Caco-2 (cell line): ENCODE measurements at regions not wholly inside any gene's neighbourhood (a gene's known extent, or its start where the extent isn't known, plus 50 kb on each side); places are given as distances from the start of the nearest gene placed in this dataset.

Experiments used
- BruUV-seq: library from RNA; stranded (reverse); fragments of 400-500 nt; replicated peaks from 2 replicates; lab custom pipeline; 2021; lab: Mats Ljungman, UMichigan
- CTCF ChIA-PET: fragments of 300-600 bp; sonication (Branson Sonifier 250); formaldehyde crosslinking; loops from one replicate; lab custom pipeline; 2022; ENCODE audit warnings: antibody characterized with exemption; lab: Charles Lee
- POLR2A ChIA-PET: fragments of 300-600 bp; sonication (Branson Sonifier 250); formaldehyde crosslinking; loops from one replicate; lab custom pipeline; 2022; ENCODE audit warnings: antibody characterized with exemption; lab: Charles Lee
- DNase-seq, 2 experiments: peaks; one replicate each; pipeline versions ENCODE4 v3.0.0 to v3.0.0-alpha.2; 2020 to 2022
- H3K27me3 ChIP-seq: replicated peaks from 2 replicates; pipeline ENCODE4 v1.6.0; 2011; ENCODE audit warnings: low read length; ENCODE audit not compliant: control insufficient read depth, insufficient read depth
- H3K36me3 ChIP-seq: 2 replicates; pipeline ENCODE4 v1.5.1; 2011; ENCODE audit warnings: low read length; ENCODE audit not compliant: control insufficient read depth, insufficient read depth
- H3K4me1 ChIP-seq: fragments of 250-450 bp; sonication (Bioruptor Pico); 2 replicates; pipeline ENCODE4 v1.5.1; 2020; ENCODE audit warnings: mild to moderate bottlenecking
- H3K4me3 ChIP-seq: 2 replicates; pipeline ENCODE4 v1.5.1; 2011; ENCODE audit warnings: low read depth, mild to moderate bottlenecking, control low read depth, low read length
- H3K9me3 ChIP-seq: fragments of 250-450 bp; sonication (Bioruptor Pico); 2 replicates; pipeline ENCODE4 v1.5.1; 2020; ENCODE audit warnings: mild to moderate bottlenecking, moderate library complexity
- H3K27ac Mint-ChIP-seq: one replicate; pipeline ENCODE4 v1.8.0; 2022; ENCODE audit warnings: mixed read lengths; ENCODE audit not compliant: unreplicated experiment
- H3K27me3 Mint-ChIP-seq: one replicate; pipeline ENCODE4 v1.8.0; 2022; ENCODE audit warnings: mixed read lengths; ENCODE audit not compliant: insufficient read depth, unreplicated experiment
- H3K36me3 Mint-ChIP-seq: one replicate; pipeline ENCODE4 v1.8.0; 2022; ENCODE audit warnings: mild to moderate bottlenecking, mixed read lengths; ENCODE audit not compliant: insufficient read depth, unreplicated experiment
- H3K4me1 Mint-ChIP-seq: one replicate; pipeline ENCODE4 v1.8.0; 2022; ENCODE audit warnings: low read depth, mixed read lengths; ENCODE audit not compliant: unreplicated experiment
- H3K4me3 Mint-ChIP-seq: one replicate; pipeline ENCODE4 v1.8.0; 2022; ENCODE audit warnings: mild to moderate bottlenecking, moderate library complexity, mixed read lengths; ENCODE audit not compliant: unreplicated experiment
- H3K9me3 Mint-ChIP-seq: one replicate; pipeline ENCODE4 v1.8.0; 2022; ENCODE audit warnings: mixed read lengths; ENCODE audit not compliant: unreplicated experiment
- intact Hi-C: fragments of 100-400 bp; cut with micrococcal nuclease; formaldehyde crosslinking; loops from one replicate; pipeline ENCODE4 v1.10.0; 2022; ENCODE audit not compliant: unreplicated experiment
- TF ChIP-seq, protein P1 (sequence below), 2 experiments: fragments of 200-600 bp in 1 of 2; IDR thresholded peaks; 1 replicate in 1 of 2; 2 replicates in 1 of 2; pipeline versions ENCODE4 v1.5.1 to v1.8.0; 2011 to 2022; ENCODE audit warnings: antibody characterized with exemption in 1 of 2, control low read depth in 1 of 2, inconsistent platforms in 1 of 2, low read depth in 1 of 2, low read length in 1 of 2, mild to moderate bottlenecking in 1 of 2, moderate library complexity in 1 of 2; ENCODE audit not compliant: insufficient read depth in 1 of 2, severe bottlenecking in 1 of 2, unreplicated experiment in 1 of 2

DNA sequence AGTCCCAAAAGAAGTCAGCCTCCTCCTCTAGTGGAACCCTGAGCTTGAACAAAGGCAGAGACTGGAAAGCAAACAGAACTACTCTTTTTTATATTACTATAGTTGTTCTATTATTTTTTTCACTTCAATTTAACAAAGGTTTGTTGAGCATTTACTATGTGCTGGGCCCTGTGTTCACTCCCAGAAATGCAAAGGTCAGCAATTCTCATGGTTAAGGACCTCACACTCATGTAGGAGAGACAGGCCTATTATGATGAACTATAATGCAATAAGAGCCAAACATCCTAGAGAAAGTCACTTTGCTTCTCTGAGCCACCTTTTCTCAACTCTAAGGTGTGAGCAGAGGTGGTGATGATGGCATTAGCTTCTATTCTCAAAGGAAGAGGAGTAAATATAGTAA, 82.1 kb upstream of the ARHGEF3 start:
- Histone ChIP-seq H3K27me3 (no peaks in the 10 kb centered on the region), H3K4me1 (no peaks in the 10 kb centered on the region), H3K9me3 (no peaks in the 10 kb centered on the region), H3K4me3 (no peak overlapping the region), H3K36me3 (no peaks in the 10 kb centered on the region)
- Mint-ChIP-seq H3K4me3 (no peak overlapping the region), H3K36me3 (no peaks in the 10 kb centered on the region), H3K27me3 (no peaks in the 10 kb centered on the region), H3K9me3 (no peaks in the 10 kb centered on the region), H3K4me1 (no peaks in the 10 kb centered on the region), H3K27ac (no peak overlapping the region)
- POLR2A ChIA-PET = no interaction called here
- no peak for DNase-seq
- intact Hi-C loops = no loop called here
- TF ChIP-seq, protein P1, sequence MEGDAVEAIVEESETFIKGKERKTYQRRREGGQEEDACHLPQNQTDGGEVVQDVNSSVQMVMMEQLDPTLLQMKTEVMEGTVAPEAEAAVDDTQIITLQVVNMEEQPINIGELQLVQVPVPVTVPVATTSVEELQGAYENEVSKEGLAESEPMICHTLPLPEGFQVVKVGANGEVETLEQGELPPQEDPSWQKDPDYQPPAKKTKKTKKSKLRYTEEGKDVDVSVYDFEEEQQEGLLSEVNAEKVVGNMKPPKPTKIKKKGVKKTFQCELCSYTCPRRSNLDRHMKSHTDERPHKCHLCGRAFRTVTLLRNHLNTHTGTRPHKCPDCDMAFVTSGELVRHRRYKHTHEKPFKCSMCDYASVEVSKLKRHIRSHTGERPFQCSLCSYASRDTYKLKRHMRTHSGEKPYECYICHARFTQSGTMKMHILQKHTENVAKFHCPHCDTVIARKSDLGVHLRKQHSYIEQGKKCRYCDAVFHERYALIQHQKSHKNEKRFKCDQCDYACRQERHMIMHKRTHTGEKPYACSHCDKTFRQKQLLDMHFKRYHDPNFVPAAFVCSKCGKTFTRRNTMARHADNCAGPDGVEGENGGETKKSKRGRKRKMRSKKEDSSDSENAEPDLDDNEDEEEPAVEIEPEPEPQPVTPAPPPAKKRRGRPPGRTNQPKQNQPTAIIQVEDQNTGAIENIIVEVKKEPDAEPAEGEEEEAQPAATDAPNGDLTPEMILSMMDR (IDR thresholded peaks at IDR 0.05; ENCODE audit: insufficient read depth in 1 of 2, low read depth in 1 of 2, low read length in 1 of 2, severe bottlenecking in 1 of 2, unreplicated experiment in 1 of 2) = no peak
- CTCF ChIA-PET = no interaction called here
- no TSS peak for BruUV-seq

DNA sequence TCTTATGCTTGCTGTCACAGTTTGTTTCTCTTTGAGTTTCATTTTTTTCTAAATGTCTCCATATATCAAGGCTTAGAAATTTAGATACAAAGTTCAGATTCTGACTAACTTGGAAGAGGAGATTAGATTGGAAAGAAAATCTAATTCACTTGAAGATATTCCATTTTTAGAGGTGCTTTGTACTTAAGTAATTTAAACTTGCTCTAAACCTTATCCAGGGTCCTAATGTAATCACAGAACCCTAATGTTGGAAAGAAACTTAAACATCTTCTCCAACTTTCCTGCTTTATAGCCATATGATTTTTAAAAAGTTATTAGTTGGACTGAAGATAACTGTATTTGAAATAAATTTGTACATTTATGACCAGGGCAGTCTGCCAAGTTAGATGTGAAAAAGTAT, 81.1 kb upstream of the ARHGEF3 start:
- intact Hi-C loops = no loop called here
- Mint-ChIP-seq H3K36me3 (no peaks in the 10 kb centered on the region), H3K4me1 (no peaks in the 10 kb centered on the region), H3K27ac (no peak overlapping the region), H3K27me3 (no peaks in the 10 kb centered on the region), H3K9me3 (no peaks in the 10 kb centered on the region), H3K4me3 (no peak overlapping the region)
- H3K4me3 ChIP-seq = no peak overlapping the region
- POLR2A ChIA-PET = no interaction called here
- TF ChIP-seq, protein P1 (IDR thresholded peaks at IDR 0.05; ENCODE audit: insufficient read depth in 1 of 2, low read depth in 1 of 2, low read length in 1 of 2, severe bottlenecking in 1 of 2, unreplicated experiment in 1 of 2) = no peak
- CTCF ChIA-PET = interaction anchor here (0.6 kb wide), 1 partner anchor 81 kb away, joined by 3 read pairs; the partner anchor contains the start of gene ARHGEF3
- no peaks in the 10 kb centered on the region for H3K4me1 ChIP-seq
- H3K9me3 ChIP-seq = no peaks in the 10 kb centered on the region
- H3K27me3 ChIP-seq = no peaks in the 10 kb centered on the region
- no TSS peak for BruUV-seq
- no peaks in the 10 kb centered on the region for H3K36me3 ChIP-seq
- DNase-seq = no peak

DNA sequence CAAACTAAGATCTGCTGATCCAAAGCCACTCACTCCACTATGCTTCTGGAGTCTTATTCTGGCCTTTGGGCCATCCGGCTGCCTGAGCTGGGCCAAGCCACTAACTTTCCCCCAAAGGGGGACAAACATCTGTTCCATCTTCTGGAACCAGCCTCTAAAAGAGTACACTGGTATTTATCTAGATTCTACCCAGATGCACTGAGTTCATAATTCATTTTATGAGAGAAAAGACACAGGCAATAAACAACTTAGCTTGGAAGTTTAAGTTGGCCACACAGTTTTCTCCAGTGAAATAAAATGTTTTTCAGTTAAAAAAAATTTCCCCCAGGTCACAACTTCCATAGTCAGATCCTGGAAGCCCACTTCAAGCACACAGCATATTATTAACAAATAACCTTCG, 80.1 kb upstream of the ARHGEF3 start:
- Histone ChIP-seq H3K4me3 (no peak overlapping the region), H3K9me3 (no peaks in the 10 kb centered on the region), H3K36me3 (no peaks in the 10 kb centered on the region), H3K4me1 (no peaks in the 10 kb centered on the region), H3K27me3 (no peaks in the 10 kb centered on the region)
- H3K4me3 Mint-ChIP-seq = no peak overlapping the region
- DNase-seq = no peak
- intact Hi-C loops = no loop called here
- H3K27me3 Mint-ChIP-seq = no peaks in the 10 kb centered on the region
- TF ChIP-seq, protein P1 (IDR thresholded peaks at IDR 0.05; ENCODE audit: insufficient read depth in 1 of 2, low read depth in 1 of 2, low read length in 1 of 2, severe bottlenecking in 1 of 2, unreplicated experiment in 1 of 2) = no peak
- no peaks in the 10 kb centered on the region for H3K9me3 Mint-ChIP-seq
- H3K4me1 Mint-ChIP-seq = no peaks in the 10 kb centered on the region
- ChIA-PET POLR2A (no interaction called here), CTCF (no interaction called here)
- no TSS peak for BruUV-seq
- no peak overlapping the region for H3K27ac Mint-ChIP-seq
- H3K36me3 Mint-ChIP-seq = no peaks in the 10 kb centered on the region
